ENCODE measurements at regions not wholly inside any gene's neighbourhood (a gene's known extent, or its start where the extent isn't known, plus 50 kb on each side); places are given as distances from the start of the nearest gene placed in this dataset.

- TF ChIP-seq, protein P1, sequence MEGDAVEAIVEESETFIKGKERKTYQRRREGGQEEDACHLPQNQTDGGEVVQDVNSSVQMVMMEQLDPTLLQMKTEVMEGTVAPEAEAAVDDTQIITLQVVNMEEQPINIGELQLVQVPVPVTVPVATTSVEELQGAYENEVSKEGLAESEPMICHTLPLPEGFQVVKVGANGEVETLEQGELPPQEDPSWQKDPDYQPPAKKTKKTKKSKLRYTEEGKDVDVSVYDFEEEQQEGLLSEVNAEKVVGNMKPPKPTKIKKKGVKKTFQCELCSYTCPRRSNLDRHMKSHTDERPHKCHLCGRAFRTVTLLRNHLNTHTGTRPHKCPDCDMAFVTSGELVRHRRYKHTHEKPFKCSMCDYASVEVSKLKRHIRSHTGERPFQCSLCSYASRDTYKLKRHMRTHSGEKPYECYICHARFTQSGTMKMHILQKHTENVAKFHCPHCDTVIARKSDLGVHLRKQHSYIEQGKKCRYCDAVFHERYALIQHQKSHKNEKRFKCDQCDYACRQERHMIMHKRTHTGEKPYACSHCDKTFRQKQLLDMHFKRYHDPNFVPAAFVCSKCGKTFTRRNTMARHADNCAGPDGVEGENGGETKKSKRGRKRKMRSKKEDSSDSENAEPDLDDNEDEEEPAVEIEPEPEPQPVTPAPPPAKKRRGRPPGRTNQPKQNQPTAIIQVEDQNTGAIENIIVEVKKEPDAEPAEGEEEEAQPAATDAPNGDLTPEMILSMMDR (IDR thresholded peaks at IDR 0.05) = no peak
- TF ChIP-seq POLR2A (IDR thresholded peaks at IDR 0.05) = no peak
These were observed 617.0 kb upstream of the ARID1B start for GRCh38 chr6:156160007-156160794.
